Glomerular visceral epithelial cell (primary cell): ENCODE measurements at regions not wholly inside any gene's neighbourhood (a gene's known extent, or its start where the extent isn't known, plus 50 kb on each side); places are given as distances from the start of the nearest gene placed in this dataset.
"Not testable (repeated sequence)": the region's sequence is repeated elsewhere in the genome, so short reads cannot be mapped to it uniquely, and the experiment has no call there.

Experiments used
- DNase-seq: peaks from one replicate; pipeline ENCODE4 v3.0.0-alpha.2; 2016; ENCODE audit errors: extremely low spot score

GRCh38 chr4:27638163-27638915 lies 777.7 kb downstream of the STIM2 start:
- peak; percentile 30 for DNase-seq

DNA sequence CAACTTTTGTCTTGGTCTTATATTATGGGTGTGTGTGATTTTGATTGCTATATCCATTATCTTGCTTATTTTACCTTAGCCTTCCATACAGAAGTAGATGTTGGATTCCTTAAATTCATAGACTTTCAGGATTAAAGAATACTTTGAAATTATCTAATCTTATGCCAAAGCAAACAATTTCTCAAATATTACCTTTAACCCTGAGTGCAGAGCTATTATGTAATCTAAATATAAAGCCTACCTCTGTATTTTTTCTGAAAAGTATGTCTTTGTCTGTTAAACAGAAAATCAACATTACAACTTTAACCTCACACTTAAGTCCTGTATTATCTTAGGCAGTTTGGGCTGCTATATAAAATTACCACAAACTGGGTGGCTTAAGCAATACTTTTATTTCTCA lies 782.5 kb downstream of the STIM2 start:
- no peak for DNase-seq

DNA sequence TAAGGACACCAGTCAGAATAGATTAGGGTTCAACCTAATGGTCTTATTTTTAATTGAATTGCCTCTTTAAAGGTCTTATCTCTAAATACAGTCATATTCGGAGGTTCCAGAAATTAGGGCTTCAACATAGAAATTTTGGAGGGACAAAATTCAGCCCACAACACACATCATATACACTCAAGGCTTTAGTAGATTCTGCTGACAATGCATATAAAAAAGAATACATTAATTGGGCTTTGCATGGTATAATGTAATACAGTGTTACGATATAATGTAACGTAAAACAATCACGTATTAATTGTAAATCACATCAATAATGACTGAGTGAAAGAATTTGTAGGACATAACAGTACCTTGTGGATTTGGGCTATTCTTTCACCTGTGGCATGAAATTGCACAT lies 787.8 kb downstream of the STIM2 start:
- no peak for DNase-seq

- DNase-seq = no peak
These were observed 801.8 kb downstream of the STIM2 start for GRCh38 chr4:27662426-27662825.

GRCh38 chr4:27666943-27667342 lies 806.3 kb downstream of the STIM2 start:
- no peak for DNase-seq

DNA sequence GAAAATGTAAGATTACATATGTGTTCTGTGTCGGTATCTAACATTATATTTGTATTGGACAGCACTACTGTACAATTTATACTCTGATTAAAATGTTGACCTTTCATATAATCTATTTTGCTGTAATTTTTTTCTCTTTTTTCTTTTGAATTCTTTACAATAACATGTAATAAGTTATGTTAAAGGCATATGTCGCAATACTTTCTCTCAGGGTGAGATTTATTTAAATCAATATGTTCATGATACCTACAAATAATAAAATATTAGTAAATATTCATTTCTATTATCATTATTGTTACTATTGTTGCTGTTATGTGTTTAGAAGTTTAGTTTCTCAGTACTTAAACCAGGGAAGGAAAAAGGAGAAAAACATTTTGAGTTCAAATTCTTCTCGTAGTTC lies 807.4 kb downstream of the STIM2 start:
- no peak for DNase-seq

DNA sequence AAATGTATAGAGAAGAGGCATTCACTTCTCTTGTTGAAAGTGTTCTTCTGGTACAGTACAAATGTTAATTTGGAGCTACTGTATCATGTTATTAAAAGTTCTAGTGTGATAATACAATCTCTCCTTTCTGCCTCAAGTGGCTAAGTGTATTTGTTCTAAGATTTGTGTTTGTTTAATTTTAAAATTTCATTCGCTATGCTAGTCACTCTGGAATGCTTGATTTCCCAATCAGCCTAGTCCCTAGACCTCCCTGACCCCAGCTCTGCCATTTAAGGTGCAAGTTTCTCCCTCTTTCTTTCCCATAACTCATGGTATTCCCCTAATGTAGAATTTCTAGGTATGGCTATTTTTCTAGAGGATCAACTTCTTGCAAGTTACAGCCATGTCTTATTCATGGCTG lies 817.4 kb downstream of the STIM2 start:
- DNase-seq = no peak

DNA sequence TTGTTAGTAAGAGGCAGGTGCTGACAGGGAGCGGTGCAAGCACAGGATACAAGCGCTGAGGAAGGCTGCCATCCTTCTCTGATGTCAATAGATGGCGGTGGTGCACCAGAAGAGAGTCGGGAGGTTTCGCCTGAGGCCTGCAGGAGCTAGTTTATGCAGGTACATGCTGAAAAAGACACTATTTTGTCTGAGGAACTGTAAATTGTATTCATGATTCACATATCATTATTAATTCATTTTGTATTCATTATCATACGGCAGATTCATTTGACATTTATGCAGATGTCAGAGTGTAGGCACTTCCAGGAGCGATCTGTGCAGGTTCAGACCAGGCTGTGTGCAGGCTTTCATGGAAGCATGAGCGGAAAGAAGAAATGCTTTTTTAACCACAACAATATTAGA lies 824.0 kb downstream of the STIM2 start:
- peak; percentile 67 for DNase-seq

DNA sequence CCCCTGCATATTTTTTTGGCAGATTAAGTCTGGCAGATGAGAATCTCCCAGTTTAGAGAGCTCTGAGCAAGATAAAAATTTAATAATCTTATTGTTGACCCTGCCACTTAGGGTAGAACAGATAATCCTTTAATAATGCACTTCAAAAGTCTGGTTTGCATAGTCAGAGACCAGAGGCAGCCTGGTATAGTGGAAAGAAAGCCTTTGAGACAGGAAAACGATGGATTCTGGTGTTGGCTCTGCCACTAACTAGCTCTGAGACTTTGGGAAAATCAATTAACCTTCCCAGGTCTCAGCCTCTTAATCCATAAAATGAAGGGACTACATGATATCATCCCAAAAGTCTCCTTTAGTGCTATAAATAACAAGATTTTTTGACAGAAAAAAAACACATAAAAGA lies 824.5 kb downstream of the STIM2 start:
- no peak for DNase-seq

DNA sequence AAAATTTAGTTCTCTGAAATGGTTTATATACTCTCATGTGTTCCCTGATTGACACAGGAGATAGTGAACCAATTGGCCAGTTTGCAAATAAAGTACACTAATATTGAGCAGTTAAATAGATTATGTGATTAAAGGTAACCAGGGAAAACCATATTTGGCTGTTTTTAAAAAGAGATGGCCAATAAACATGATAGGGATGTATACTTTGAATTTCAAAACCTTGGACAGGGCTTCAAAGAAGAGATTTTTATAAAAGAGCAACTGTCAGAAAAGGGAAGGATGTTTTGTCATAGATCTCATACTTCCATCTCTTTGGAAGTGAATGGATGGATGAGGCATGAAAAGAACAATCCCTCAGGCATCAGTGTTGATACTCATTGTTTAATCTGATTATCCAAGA lies 825.3 kb downstream of the STIM2 start:
- no peak for DNase-seq

DNA sequence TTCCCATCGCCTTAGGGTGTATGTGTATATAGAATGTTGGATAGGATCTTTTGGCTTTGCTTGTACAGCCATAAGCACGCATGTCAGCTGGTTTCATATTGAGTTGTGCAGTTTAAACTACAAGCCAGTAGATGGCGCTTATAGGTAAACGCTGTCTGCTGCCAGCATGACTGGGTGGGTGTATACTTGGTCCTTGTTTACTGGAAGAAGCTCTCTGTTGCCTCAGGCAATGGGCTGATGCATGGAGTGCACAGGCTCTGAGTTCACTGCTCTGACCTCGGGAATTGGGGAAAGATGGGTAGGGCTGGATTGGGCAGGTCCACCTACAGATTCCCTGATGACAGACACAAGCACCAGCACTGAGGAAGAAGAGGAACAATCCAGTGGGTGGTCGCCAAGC lies 831.5 kb downstream of the STIM2 start:
- DNase-seq = peak; percentile 27

DNA sequence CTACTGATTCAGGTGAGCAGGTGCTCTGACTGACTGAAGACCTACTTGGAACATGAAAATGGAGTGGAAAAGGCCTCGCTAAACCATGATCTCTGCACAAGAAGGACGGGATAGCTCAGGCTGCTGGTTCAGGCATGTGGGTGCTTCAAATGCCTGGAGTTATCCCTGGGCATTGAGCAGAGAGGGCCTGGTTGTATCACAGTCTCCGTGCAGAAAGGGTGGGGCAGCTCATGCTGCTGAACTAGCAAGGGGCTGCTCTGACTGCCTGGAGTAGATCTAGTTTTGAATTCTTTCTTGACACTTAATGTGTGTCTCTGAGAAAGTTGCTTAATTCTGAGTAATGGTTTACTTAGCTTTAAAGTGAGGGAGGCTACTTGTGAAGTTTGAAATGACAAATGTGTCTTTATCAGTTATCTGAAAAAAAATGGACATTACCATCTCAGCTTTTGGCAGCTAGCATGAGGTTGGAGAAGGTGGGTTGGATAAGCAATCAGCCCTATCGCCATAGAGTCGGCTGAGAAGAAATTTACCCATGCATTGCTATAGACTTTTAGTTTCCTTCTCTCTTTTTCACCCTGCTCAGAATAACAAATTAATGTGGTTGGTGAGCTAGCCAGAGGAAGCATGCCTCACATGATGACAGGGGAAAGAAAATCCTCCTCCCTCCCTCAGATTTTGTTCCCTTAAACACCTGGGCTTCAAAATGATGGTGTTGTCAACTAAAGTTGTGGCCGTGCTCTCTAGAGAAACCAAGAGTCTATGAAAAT lies 832.4 kb downstream of the STIM2 start:
- DNase-seq = no peak

- not testable (repeated sequence) for DNase-seq
These were observed 835.6 kb downstream of the STIM2 start for GRCh38 chr4:27696257-27696656.

DNA sequence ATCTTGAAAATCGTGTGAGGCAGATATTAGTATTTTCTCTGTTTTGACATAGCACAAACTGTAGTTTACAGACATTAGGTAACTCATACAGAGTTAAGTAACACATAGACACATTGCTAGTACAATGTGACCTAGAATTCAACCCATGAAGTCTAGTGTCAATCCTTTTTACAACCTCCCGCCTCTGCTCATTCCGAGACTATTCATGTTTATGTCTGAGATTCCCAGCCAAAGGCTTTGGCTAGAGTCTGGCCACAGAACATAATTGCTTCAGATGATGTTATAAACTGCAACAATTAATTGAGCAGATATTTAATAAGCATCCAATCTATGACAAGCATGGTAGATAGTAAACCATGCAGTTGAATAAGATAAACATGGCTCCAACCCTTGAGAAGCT lies 841.0 kb downstream of the STIM2 start:
- no peak for DNase-seq

- peak; percentile 46 for DNase-seq
These were observed 842.2 kb downstream of the STIM2 start for GRCh38 chr4:27702730-27703431.

- no peak for DNase-seq
These were observed 843.1 kb downstream of the STIM2 start for GRCh38 chr4:27703771-27704170.

GRCh38 chr4:27711041-27711440 lies 850.4 kb downstream of the STIM2 start:
- DNase-seq = no peak

DNA sequence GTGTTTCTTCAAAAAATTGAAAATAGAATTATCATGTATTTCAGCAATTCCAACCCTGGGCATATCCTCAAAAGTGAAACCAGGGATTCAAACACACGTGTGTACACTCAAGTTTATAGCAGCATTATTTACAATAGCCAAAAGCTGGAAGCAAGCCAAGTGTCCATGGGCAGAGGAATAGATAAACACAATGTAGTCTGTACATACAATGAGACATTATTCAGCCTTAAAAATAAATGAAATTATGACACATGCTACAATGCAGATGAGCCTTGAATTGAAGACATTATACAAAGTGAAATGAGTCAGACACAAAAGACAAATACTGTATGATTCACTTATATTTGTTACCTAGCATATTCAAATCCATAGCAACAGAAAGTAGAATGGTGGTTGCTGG lies 853.4 kb downstream of the STIM2 start:
- no peak for DNase-seq

DNA sequence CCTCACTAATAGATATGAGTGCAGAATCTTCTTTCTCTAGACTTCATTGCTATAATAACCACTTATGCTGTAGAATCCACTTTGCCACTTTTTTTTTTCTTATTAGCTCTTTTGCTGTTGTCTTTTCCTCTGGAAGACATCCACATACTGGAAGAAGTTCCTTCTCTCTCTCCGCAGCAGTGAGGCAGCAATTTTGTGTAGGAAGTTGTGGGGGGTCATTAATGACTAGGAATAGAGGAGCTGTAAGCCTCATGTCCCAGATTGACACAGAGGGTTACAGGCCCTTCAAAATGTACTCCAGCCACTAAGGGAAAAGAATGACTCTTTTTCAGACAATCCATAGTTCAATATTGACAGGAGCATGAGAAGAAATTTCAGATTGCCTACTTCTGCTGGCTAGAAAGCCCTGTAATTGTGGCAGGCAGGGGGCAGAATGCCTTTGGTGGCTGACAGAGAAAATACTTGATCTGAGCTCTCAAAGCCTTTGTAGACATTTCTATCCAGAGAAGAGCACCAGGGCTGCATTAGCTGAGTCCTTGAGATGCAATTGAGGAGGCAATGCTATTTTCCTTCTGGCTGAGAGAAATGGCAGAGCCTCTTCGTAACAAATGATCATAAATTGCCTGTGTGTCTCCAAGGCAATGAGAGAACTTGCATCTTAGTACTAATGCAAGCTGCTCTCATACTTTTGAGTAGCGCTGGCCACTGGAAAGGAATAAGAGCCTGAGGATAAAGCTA lies 856.2 kb downstream of the STIM2 start:
- DNase-seq = no peak

- no peak for DNase-seq
These were observed 856.8 kb downstream of the STIM2 start for GRCh38 chr4:27717431-27717755.

- peak; percentile 74 for DNase-seq
These were observed 859.5 kb downstream of the STIM2 start for GRCh38 chr4:27720010-27720766.
